ENCODE measurements at regions not wholly inside any gene's neighbourhood (a gene's known extent, or its start where the extent isn't known, plus 50 kb on each side); places are given as distances from the start of the nearest gene placed in this dataset.
A peak's percentile ranks its signal among the peaks of the same experiment; 100 is the strongest.

- peaks cover 14% of the 10 kb centered on the region for H3K27me3 Mint-ChIP-seq (ENCODE audit: low read depth)
- H3K4me3 Mint-ChIP-seq: no peak overlapping the region
These were observed 387.9 kb downstream of the BUD13 start for GRCh38 chr11:116384876-116385275.

DNA sequence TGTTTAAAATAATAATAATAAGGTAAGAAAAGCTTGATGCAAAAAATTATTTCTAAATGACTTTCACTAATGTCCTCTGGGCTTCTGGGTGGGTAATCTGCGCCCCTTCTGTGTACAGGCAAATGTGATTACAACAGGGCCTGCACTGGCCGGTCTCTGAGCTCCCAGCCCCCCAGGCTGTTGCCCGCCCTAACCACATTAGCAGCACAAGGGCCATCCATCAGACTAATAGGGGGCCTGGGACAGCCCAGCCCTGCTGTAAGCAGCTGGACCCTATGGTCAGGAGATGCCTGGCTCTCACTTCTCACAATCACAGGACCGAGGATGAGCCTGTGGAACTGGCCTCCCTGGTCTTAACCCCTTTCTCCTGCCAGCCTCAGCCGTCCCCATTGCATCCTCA is 388.4 kb downstream of the BUD13 start:
- Mint-ChIP-seq H3K27me3 (ENCODE audit: low read depth) (peaks cover 18% of the 10 kb centered on the region), H3K27ac (ENCODE audit: unreplicated experiment) (no peak overlapping the region)

More at GRCh38 chr11:116384876-116385275, 387.9 kb downstream of the BUD13 start:
- Mint-ChIP-seq H3K36me3 (ENCODE audit: low read depth) (no peaks in the 10 kb centered on the region), H3K27ac (ENCODE audit: unreplicated experiment) (no peak overlapping the region), H3K4me1 (no peaks in the 10 kb centered on the region), H3K9me3 (no peaks in the 10 kb centered on the region)
- no peak for DNase-seq (ENCODE audit: low read depth, low spot score)
- TF ChIP-seq CTCF (conservative IDR thresholded peaks at IDR 0.05): no peak

GRCh38 chr11:116379185-116379828 is 393.5 kb downstream of the BUD13 start:
- Mint-ChIP-seq H3K4me1 (peaks cover 18% of the 10 kb centered on the region), H3K9me3 (no peaks in the 10 kb centered on the region), H3K27ac (ENCODE audit: unreplicated experiment) (no peak overlapping the region), H3K36me3 (ENCODE audit: low read depth) (no peaks in the 10 kb centered on the region), H3K4me3 (no peak overlapping the region), H3K27me3 (ENCODE audit: low read depth) (peaks cover 32% of the 10 kb centered on the region)
- TF ChIP-seq CTCF (conservative IDR thresholded peaks at IDR 0.05): no peak
- DNase-seq (ENCODE audit: low read depth, low spot score): peak; percentile 84

More for the DNA sequence above, 388.4 kb downstream of the BUD13 start:
- H3K4me1 Mint-ChIP-seq: no peaks in the 10 kb centered on the region
- no peaks in the 10 kb centered on the region for H3K36me3 Mint-ChIP-seq (ENCODE audit: low read depth)
- H3K4me3 Mint-ChIP-seq: no peak overlapping the region
- TF ChIP-seq CTCF (conservative IDR thresholded peaks at IDR 0.05): no peak
- DNase-seq (ENCODE audit: low read depth, low spot score): no peak
- H3K9me3 Mint-ChIP-seq: no peaks in the 10 kb centered on the region

GRCh38 chr11:116376547-116376946 is 396.2 kb downstream of the BUD13 start:
- Mint-ChIP-seq H3K9me3 (no peaks in the 10 kb centered on the region), H3K4me1 (peaks cover 39% of the 10 kb centered on the region), H3K36me3 (ENCODE audit: low read depth) (no peaks in the 10 kb centered on the region), H3K4me3 (no peak overlapping the region), H3K27ac (ENCODE audit: unreplicated experiment) (no peak overlapping the region), H3K27me3 (ENCODE audit: low read depth) (peaks cover 33% of the 10 kb centered on the region)
- TF ChIP-seq CTCF (conservative IDR thresholded peaks at IDR 0.05): no peak
- DNase-seq (ENCODE audit: low read depth, low spot score): no peak

DNA sequence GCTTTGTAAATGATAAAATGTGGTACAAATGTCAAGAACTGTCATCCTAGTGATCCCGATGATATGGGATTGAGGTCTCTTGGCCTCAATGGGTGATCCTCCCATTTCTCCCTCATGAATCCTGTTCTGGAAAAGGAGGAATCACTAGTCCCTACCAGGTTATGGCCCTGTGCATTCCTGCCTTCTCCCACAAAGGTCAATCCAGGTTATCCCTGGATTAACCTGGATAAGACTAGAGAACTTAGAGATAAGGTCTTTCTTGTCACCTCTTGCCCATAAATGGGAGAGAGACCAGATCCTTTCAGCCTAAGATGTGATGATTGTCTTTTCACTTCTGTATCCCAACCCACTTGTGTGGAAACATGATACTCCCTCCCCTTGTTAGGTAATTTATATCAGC is 396.7 kb downstream of the BUD13 start:
- TF ChIP-seq CTCF (conservative IDR thresholded peaks at IDR 0.05): no peak
- DNase-seq (ENCODE audit: low read depth, low spot score): no peak
- H3K27ac Mint-ChIP-seq (ENCODE audit: unreplicated experiment): peak overlapping the region; percentile 37
- no peak overlapping the region for H3K4me3 Mint-ChIP-seq
- H3K27me3 Mint-ChIP-seq (ENCODE audit: low read depth): peaks cover 33% of the 10 kb centered on the region
- no peaks in the 10 kb centered on the region for H3K36me3 Mint-ChIP-seq (ENCODE audit: low read depth)
- H3K4me1 Mint-ChIP-seq: peaks cover 39% of the 10 kb centered on the region
- H3K9me3 Mint-ChIP-seq: no peaks in the 10 kb centered on the region
